Fibroblast of lung (primary cell): ENCODE measurements at regions not wholly inside any gene's neighbourhood (a gene's known extent, or its start where the extent isn't known, plus 50 kb on each side); places are given as distances from the start of the nearest gene placed in this dataset.

Experiments used
- DNase-seq, 2 donors: peaks; one replicate each; pipeline versions ENCODE4 v3.0.0 to v3.0.0-alpha.2; 2010; ENCODE audit warnings: low read depth in 2 of 2
- H2AFZ ChIP-seq: 2 replicates; pipeline ENCODE4 v1.5.1; 2012; ENCODE audit warnings: low read length, control low read depth, inconsistent platforms
- H3K27ac ChIP-seq: 2 replicates; pipeline ENCODE4 v1.5.1; 2011; ENCODE audit warnings: low read length, control low read depth; ENCODE audit not compliant: insufficient read depth
- H3K27me3 ChIP-seq: 2 replicates; pipeline ENCODE4 v1.5.1; 2011; ENCODE audit warnings: mild to moderate bottlenecking, low read length; ENCODE audit not compliant: control insufficient read depth, insufficient read depth
- H3K36me3 ChIP-seq: 2 replicates; pipeline ENCODE4 v1.5.1; 2011; ENCODE audit warnings: low read length; ENCODE audit not compliant: control insufficient read depth, insufficient read depth
- H3K4me1 ChIP-seq: 2 replicates; pipeline ENCODE4 v1.5.1; 2011; ENCODE audit warnings: low read length; ENCODE audit not compliant: control insufficient read depth, insufficient read depth; ENCODE audit errors: extremely low read depth
- H3K4me2 ChIP-seq: 2 replicates; pipeline ENCODE4 v1.5.1; 2011; ENCODE audit warnings: low read length, control low read depth; ENCODE audit not compliant: insufficient read depth; ENCODE audit errors: extremely low read depth
- H3K4me3 ChIP-seq, 4 experiments: fragments of 200-600 bp in 1 of 4; sonication (generic) in 1 of 4; replicated peaks in 1 of 4; 2 replicates each; pipeline ENCODE4 v1.5.1; 2011 to 2016; ENCODE audit warnings: low read length in 4 of 4, low read depth in 3 of 4, mild to moderate bottlenecking in 3 of 4, control low read depth in 2 of 4, inconsistent platforms in 1 of 4, mixed read lengths in 1 of 4; ENCODE audit not compliant: insufficient read depth in 1 of 4; ENCODE audit errors: control extremely low read depth in 1 of 4
- H3K79me2 ChIP-seq: 2 replicates; pipeline ENCODE4 v1.5.1; 2012; ENCODE audit warnings: mild to moderate bottlenecking, low read length, inconsistent platforms; ENCODE audit not compliant: control insufficient read depth, insufficient read depth
- H3K9ac ChIP-seq: 2 replicates; pipeline ENCODE4 v1.5.1; 2011; ENCODE audit warnings: mild to moderate bottlenecking, low read length, control low read depth; ENCODE audit not compliant: insufficient read depth
- H3K9me3 ChIP-seq: 2 replicates; pipeline ENCODE4 v1.5.1; 2012; ENCODE audit warnings: low read depth, low read length; ENCODE audit not compliant: control insufficient read depth, insufficient read depth
- H4K20me1 ChIP-seq: 2 replicates; pipeline ENCODE4 v1.5.1; 2011; ENCODE audit warnings: low read length; ENCODE audit not compliant: control insufficient read depth, insufficient read depth; ENCODE audit errors: extremely low read depth
- CTCF ChIP-seq, 2 donors: IDR thresholded peaks in 1 of 2; conservative IDR thresholded peaks in 1 of 2; 1 replicate in 1 of 2; 2 replicates in 1 of 2; pipeline ENCODE4 v1.5.1; 2011 to 2012; ENCODE audit warnings: low read length in 2 of 2, control low read depth in 1 of 2, inconsistent platforms in 1 of 2, low read depth in 1 of 2, mild to moderate bottlenecking in 1 of 2
- EZH2 ChIP-seq: IDR thresholded peaks from 2 replicates; pipeline ENCODE4 v1.5.1; 2012; ENCODE audit warnings: low read length, control low read depth, mild to moderate bottlenecking; ENCODE audit errors: missing control alignments

DNA sequence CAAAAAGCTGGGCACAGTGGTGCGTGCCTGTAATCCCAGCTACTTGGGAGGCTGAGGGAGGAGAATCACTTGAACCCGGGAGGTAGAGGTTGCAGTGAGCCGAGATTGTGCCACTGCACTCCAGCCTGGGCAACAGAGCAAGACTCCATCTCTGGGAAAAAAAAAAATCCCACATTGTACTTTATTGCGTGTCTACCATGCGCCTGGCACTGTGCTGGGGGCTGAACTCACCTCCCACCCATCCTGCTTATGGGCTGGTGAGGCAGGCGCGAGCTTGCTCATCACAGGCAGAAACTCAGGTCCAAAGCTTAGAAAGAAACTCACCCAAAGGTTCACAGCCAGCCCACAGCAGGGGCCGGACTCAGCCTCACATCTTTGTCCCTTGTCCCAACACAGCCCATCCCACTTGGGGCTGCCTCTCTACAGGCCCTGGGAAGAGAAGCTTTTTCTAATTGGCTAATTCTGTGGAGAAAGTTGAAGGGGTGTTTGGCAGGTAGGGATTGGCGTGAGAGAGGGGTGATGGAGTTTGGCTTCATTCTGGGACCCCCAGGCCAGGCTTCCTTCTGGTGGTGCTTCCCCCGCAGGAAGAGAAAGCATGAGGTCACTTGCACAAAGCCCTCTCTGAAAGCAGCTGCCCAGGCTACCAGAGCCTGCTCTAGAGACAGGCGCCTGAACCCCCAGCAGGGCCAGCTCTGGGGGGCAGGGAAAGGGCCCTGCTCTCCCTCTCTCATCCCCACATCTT, 122.6 kb upstream of the SMAD3 start:
- Histone ChIP-seq H2AFZ (no peak overlapping the region), H3K79me2 (no peaks in the 10 kb centered on the region), H3K9me3 (no peaks in the 10 kb centered on the region), H3K4me3 (no peak overlapping the region), H3K27me3 (no peaks in the 10 kb centered on the region), H3K4me2 (no peak overlapping the region), H4K20me1 (no peaks in the 10 kb centered on the region), H3K9ac (no peak overlapping the region), H3K36me3 (no peaks in the 10 kb centered on the region), H3K4me1 (peaks cover 9% of the 10 kb centered on the region), H3K27ac (no peak overlapping the region)
- no peak for TF ChIP-seq EZH2
- DNase-seq, result no peak

DNA sequence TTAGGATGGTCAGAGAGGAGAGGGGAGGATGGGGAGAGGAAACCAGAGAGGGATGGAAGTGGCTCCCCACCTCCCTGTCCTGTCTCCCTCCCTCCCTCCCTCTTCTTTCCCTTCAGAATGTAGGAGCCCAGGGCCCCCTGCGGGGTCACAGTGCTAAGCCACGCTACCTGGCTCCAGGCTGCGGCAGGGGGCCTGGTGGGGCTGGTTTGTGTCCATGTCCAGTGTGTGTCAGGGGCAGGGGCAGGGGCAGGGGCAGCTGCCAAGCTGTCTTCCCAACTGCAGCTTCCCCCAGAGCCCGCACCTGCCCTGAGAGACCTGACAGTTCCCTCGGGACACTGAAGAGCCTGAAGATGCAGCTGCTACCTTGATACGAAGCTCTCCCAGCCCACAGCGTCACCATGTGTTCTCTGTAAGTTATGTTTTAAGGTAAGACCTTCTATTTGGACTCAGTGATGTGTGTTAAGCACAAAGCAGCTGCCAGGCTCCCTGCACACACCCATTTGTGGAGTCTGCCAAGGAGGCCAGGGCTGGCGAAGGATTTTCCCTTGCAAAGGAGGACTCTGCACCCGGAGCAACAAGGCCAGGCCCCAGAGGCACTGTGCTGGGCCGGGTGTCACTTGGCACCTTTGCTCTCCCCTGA, 121.8 kb upstream of the SMAD3 start:
- H3K27me3 ChIP-seq, result no peaks in the 10 kb centered on the region
- H3K9ac ChIP-seq, result no peak overlapping the region
- no peak for TF ChIP-seq CTCF (conservative IDR thresholded peaks at IDR 0.05 in 1 of 2, IDR thresholded peaks at IDR 0.05 in 1 of 2; ENCODE audit: low read depth in 1 of 2, low read length in 2 of 2)
- no peak for TF ChIP-seq EZH2
- H3K4me1 ChIP-seq, result peaks cover 9% of the 10 kb centered on the region
- no peak overlapping the region for H2AFZ ChIP-seq
- H3K4me3 ChIP-seq, result no peak overlapping the region
- H3K36me3 ChIP-seq, result no peaks in the 10 kb centered on the region
- no peak overlapping the region for H3K4me2 ChIP-seq
- no peak for DNase-seq
- no peaks in the 10 kb centered on the region for H3K79me2 ChIP-seq
- H3K27ac ChIP-seq, result no peak overlapping the region
- H3K9me3 ChIP-seq, result no peaks in the 10 kb centered on the region
- H4K20me1 ChIP-seq, result no peaks in the 10 kb centered on the region

DNA sequence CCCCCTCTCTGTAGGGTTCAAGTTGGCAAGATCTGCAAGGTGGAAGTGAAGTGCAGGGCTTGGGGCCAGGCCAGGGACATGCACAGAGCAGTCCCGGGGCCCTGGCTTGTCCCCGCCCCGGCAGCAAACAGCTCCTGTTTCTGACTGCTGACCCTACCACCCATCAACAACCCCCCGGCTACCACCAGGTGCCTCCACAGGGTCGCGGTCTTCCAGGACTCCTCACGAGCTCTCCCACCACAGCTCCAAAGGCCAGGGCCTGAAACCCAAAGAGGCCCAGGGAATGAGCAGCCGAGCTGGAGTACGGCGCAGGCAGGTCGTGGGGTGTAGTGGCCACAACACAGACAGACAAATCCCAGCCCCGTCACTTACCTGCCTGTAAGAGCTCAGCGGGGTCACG, 121.3 kb upstream of the SMAD3 start:
- TF ChIP-seq CTCF (conservative IDR thresholded peaks at IDR 0.05 in 1 of 2, IDR thresholded peaks at IDR 0.05 in 1 of 2; ENCODE audit: low read depth in 1 of 2, low read length in 2 of 2) (no peak), EZH2 (no peak)
- H4K20me1 ChIP-seq, result no peaks in the 10 kb centered on the region

More for the DNA sequence above, 121.3 kb upstream of the SMAD3 start:
- H3K4me2 ChIP-seq, result no peak overlapping the region
- peaks cover 9% of the 10 kb centered on the region for H3K4me1 ChIP-seq
- no peaks in the 10 kb centered on the region for H3K79me2 ChIP-seq
- no peak overlapping the region for H3K27ac ChIP-seq
- no peak overlapping the region for H3K4me3 ChIP-seq
- no peaks in the 10 kb centered on the region for H3K36me3 ChIP-seq
- H3K27me3 ChIP-seq, result no peaks in the 10 kb centered on the region
- no peaks in the 10 kb centered on the region for H3K9me3 ChIP-seq
- no peak overlapping the region for H3K9ac ChIP-seq
- no peak overlapping the region for H2AFZ ChIP-seq
- DNase-seq, result no peak
